ENCODE measurements at regions not wholly inside any gene's neighbourhood (a gene's known extent, or its start where the extent isn't known, plus 50 kb on each side); places are given as distances from the start of the nearest gene placed in this dataset.

DNA sequence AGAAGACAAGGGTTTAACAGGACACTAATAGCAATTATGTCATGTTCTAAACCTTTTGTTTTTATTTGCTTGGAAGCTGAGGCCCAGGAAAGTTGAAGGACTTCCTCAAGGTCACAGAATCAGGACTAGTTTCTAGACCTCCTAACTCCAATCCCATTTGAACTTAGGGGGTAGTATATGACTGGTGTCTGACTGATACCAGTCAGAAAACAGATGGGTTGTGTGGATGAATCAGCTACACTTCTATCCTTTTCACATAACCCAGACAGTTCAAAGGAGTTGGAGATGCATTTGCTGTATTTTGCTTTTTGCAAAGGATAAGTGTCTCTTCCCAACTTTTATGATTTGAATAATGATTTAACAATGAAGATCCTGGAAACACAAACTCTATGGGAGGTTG, 322.5 kb downstream of the HLX start:
- TF ChIP-seq, protein P1, sequence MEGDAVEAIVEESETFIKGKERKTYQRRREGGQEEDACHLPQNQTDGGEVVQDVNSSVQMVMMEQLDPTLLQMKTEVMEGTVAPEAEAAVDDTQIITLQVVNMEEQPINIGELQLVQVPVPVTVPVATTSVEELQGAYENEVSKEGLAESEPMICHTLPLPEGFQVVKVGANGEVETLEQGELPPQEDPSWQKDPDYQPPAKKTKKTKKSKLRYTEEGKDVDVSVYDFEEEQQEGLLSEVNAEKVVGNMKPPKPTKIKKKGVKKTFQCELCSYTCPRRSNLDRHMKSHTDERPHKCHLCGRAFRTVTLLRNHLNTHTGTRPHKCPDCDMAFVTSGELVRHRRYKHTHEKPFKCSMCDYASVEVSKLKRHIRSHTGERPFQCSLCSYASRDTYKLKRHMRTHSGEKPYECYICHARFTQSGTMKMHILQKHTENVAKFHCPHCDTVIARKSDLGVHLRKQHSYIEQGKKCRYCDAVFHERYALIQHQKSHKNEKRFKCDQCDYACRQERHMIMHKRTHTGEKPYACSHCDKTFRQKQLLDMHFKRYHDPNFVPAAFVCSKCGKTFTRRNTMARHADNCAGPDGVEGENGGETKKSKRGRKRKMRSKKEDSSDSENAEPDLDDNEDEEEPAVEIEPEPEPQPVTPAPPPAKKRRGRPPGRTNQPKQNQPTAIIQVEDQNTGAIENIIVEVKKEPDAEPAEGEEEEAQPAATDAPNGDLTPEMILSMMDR (conservative IDR thresholded peaks at IDR 0.05 in 1 of 2, IDR thresholded peaks at IDR 0.05 in 1 of 2; ENCODE audit: low read depth in 1 of 2, low read length in 2 of 2) = no peak
- no peak for TF ChIP-seq EZH2 (IDR thresholded peaks at IDR 0.05; ENCODE audit: low read length, missing control alignments)
